Sigmoid colon (tissue), 4 donors: ENCODE measurements at regions not wholly inside any gene's neighbourhood (a gene's known extent, or its start where the extent isn't known, plus 50 kb on each side); places are given as distances from the start of the nearest gene placed in this dataset.

Experiments used
- EP300 ChIP-seq, 4 donors: sonication (generic); formaldehyde crosslinking; IDR thresholded peaks; one replicate each; pipeline ENCODE4 v1.6.1; 2017; ENCODE audit warnings: antibody characterized with exemption in 4 of 4
- POLR2A ChIP-seq, 2 donors: fragments of 450-650 bp; IDR thresholded peaks; one replicate each; pipeline ENCODE4 v1.6.1; 2016; ENCODE audit warnings: antibody characterized with exemption in 2 of 2, mild to moderate bottlenecking in 2 of 2, moderate library complexity in 2 of 2
- TF ChIP-seq, protein P1 (sequence below), 4 experiments: fragments of 450-650 bp in 3 of 4; fragments of 200-600 bp in 1 of 4; IDR thresholded peaks; one replicate each; pipeline ENCODE4 v1.5.1; 2016 to 2019; ENCODE audit warnings: antibody characterized with exemption in 4 of 4, mild to moderate bottlenecking in 3 of 4, moderate library complexity in 2 of 4

DNA sequence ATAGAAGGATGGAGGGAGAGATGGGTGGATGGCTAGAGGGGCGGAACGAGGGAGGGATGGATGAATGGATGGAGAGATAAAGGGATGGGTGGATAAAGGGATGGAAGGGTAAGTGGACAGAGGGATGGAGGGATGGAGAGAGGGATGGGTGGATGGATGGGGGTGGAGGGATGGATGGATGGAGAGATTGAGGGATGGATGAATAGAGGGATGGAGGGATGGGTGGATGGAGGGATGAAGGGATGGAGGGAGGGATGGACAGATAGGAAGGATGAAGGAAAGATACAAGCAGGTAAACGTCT is 313.3 kb downstream of the UACA start:
- TF ChIP-seq EP300 (IDR thresholded peaks at IDR 0.05) (no peak), POLR2A (IDR thresholded peaks at IDR 0.05) (no peak)
- TF ChIP-seq, protein P1, sequence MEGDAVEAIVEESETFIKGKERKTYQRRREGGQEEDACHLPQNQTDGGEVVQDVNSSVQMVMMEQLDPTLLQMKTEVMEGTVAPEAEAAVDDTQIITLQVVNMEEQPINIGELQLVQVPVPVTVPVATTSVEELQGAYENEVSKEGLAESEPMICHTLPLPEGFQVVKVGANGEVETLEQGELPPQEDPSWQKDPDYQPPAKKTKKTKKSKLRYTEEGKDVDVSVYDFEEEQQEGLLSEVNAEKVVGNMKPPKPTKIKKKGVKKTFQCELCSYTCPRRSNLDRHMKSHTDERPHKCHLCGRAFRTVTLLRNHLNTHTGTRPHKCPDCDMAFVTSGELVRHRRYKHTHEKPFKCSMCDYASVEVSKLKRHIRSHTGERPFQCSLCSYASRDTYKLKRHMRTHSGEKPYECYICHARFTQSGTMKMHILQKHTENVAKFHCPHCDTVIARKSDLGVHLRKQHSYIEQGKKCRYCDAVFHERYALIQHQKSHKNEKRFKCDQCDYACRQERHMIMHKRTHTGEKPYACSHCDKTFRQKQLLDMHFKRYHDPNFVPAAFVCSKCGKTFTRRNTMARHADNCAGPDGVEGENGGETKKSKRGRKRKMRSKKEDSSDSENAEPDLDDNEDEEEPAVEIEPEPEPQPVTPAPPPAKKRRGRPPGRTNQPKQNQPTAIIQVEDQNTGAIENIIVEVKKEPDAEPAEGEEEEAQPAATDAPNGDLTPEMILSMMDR (IDR thresholded peaks at IDR 0.05), result no peak
